ENCODE measurements at regions not wholly inside any gene's neighbourhood (a gene's known extent, or its start where the extent isn't known, plus 50 kb on each side); places are given as distances from the start of the nearest gene placed in this dataset.

DNA sequence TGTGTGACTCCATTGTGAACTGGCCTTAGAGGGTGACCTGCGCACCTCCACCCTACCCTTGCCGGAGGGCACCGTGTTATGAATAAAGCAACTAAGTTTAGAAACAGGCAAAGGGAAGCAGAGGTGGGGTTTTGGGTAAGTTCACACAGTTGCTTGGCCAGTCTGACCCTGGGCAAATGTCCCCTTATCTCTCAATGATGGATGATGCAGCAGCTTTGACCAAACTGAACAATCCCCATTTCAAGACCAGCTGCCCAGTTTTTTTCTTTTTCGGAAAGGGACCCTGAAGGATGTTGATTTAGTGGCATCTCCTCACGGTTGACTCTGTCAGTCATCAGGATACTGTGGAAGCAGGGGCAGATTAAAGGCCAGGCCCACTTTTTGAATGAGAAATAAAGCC lies 68.7 kb upstream of the PRDM1 start:
- TF ChIP-seq, protein P1, sequence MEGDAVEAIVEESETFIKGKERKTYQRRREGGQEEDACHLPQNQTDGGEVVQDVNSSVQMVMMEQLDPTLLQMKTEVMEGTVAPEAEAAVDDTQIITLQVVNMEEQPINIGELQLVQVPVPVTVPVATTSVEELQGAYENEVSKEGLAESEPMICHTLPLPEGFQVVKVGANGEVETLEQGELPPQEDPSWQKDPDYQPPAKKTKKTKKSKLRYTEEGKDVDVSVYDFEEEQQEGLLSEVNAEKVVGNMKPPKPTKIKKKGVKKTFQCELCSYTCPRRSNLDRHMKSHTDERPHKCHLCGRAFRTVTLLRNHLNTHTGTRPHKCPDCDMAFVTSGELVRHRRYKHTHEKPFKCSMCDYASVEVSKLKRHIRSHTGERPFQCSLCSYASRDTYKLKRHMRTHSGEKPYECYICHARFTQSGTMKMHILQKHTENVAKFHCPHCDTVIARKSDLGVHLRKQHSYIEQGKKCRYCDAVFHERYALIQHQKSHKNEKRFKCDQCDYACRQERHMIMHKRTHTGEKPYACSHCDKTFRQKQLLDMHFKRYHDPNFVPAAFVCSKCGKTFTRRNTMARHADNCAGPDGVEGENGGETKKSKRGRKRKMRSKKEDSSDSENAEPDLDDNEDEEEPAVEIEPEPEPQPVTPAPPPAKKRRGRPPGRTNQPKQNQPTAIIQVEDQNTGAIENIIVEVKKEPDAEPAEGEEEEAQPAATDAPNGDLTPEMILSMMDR (IDR thresholded peaks at IDR 0.05): no peak
- no peak for TF ChIP-seq EZH2 (IDR thresholded peaks at IDR 0.05; ENCODE audit: borderline replicate concordance, insufficient read depth, low read depth, low read length, poor library complexity, severe bottlenecking)
